OCI-M2 (cell line): ENCODE measurements at regions not wholly inside any gene's neighbourhood (a gene's known extent, or its start where the extent isn't known, plus 50 kb on each side); places are given as distances from the start of the nearest gene placed in this dataset.
"Not testable (repeated sequence)": the region's sequence is repeated elsewhere in the genome, so short reads cannot be mapped to it uniquely, and the experiment has no call there.

Source experiments
- DNase-seq: peaks from one replicate; lab custom pipeline; 2025; ENCODE audit not compliant: unreplicated experiment; lab: John Stamatoyannopoulos, UW

GRCh38 chr10:57699944-57700343, 567.8 kb downstream of the IPMK start:
- no peak for DNase-seq

- no peak for DNase-seq
Measured at GRCh38 chr10:57696641-57697040, 571.1 kb downstream of the IPMK start.

- DNase-seq, result no peak
Measured at GRCh38 chr10:57694956-57695608, 572.6 kb downstream of the IPMK start.

DNA sequence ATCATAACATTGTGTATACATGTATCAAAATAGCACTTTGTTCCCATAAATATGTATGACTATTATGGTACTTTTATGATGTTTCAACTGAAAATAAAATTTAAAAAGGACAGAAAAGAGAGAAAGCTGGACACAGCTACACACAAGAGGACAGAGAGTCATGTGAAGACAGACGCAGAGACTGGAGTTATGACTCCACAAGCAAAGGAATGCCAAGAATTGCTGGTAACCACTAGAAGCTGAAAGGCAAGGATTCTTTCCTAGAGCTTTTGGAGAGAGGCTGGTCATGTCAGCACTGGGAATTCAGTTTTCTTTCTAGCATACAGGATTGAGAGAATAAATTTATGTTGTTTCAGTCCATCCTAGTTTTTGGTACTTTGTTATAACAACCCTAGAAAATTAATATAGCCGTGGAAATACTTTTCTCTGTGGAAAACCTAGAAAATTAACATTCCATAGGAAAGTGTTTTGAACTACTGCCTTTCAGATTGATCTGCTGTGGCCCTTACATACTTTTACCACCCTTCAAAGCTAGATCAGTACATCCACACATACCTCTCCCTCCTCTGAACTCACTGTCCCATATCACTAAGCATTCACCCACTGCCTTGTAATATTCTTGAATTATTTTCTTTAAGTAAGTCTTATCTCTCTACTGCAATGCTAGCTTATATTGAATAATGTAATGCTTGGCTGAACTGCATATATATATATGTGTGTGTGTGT, 575.3 kb downstream of the IPMK start:
- DNase-seq, result no peak

GRCh38 chr10:57689596-57690297, 577.9 kb downstream of the IPMK start:
- no peak for DNase-seq

DNA sequence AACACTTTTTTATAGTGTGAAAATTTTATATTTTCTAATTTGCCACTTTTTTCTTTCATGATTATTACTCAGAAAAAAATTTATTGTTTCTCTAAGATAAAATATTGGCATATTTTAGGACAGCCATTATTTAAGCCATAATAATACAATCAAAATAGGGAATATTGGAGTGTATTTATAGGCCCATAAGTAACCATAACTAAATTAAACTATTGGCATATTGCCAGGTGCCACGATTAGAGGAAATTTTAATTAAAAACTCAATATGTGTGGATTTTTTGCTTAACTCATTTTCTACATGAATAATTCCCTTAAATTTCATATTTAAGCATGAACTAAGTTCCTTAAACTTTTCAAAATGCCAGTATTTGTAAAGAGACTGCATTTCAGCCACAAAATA, 587.8 kb downstream of the IPMK start:
- DNase-seq, result no peak

DNA sequence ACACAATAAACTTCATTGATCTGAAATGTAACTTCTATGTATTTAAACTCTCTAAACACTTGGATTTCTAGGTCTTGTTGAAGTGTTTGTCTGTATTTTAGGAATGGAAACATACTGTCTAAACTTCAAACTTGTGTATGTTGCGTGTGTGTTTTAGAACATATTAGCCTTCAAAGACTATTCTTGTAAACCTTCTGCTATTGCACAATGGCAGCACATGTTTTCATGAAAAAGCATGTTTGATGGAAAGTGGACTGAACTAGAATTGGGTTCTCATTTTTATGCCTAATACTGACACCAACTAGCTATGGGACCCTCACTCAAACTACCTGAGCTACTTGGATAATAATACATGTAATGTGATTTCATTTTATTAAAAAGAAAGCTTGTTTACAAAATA, 592.6 kb downstream of the IPMK start:
- no peak for DNase-seq

DNA sequence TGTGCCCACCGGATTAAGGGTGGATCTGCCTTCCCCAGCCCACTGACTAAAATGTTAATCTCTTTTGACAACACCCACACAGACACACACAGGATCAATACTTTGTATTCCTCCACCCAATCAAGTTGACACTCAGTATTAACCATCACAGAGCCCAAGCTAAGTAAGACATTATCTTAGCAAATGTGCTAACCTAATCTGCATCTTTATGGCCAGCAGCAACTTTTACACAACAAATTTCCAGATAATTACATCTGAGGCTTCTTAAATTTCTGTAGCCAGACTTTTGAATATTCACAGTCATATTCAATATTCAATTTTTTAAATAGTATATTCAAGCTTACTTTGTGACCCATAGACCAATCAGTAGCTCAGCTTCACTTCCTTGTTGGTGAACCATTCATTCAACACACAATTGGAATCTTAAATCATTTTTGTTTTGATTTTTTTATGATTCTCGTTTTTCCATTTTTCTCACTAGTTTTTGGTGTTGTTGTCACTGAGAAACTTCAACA, 594.2 kb downstream of the IPMK start:
- no peak for DNase-seq

DNA sequence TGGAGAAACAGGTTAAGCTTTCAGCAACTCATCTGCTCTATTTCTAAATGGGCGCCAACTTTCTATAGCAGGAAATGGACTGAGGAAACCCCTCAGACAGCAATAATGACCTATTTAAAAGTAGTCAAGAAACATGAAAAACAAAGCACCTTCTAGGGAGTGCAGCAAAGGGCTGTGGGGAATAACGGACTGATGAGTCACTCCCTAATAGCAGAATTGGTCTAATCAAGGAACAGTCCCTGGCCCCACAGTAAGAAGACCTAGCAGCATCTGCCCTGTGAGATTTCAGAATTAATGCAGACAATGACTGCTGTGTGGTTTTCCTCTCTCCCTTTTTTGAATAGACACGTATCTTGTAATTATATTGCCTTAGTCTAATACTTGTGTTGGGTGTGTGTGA, 602.9 kb downstream of the IPMK start:
- no peak for DNase-seq

DNA sequence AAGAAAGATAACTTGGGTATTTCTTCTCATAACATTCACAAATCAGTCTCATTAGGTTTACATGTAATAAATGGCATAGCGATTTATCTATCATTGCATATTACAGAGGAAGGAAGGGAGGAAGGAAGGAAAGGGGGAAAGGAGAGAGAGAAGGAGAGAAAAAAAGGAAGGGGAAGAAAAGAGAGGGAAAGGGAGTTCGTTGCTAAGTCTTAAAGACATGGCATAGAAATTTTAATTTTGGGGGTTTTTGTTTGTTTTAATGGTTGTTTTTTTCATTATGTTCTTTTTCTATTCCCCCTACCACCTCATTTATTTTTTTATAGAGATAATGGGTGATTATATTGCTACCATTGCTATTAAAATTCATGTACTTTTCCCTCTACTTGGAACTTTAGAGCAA, 604.3 kb downstream of the IPMK start:
- DNase-seq, result no peak

GRCh38 chr10:57661206-57661605, 606.5 kb downstream of the IPMK start:
- no peak for DNase-seq

DNA sequence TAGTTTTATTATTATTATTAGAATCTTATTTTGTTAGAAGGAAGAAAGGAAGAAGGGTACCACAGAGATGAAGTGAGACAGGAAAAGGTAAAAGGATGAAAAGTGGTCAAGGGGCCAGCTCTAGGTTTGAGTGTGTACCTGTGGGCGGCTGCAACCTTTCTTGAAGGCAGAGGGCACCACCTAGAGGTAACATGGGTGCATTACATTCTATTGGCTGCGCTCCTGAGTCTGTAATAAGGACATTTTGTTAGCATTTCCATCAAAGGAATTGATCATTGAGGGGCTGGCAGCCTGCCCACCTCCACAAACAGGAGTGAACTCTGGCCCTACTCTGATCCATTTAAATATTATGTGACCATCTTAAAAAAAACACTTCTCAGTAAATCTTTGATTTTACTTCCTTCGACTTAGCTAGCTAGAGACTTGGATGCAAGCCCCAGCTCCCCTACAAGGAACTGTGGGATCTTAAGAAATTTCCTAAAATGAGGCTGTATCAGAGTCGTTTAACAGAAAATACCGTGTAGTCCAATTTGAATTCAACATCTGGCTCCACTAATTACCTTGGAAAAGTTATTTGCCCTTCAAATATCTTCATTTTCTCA, 610.4 kb downstream of the IPMK start:
- no peak for DNase-seq

- no peak for DNase-seq
Measured at GRCh38 chr10:57654856-57655255, 612.8 kb downstream of the IPMK start.

GRCh38 chr10:57645108-57645507, 622.6 kb downstream of the IPMK start:
- DNase-seq, result not testable (repeated sequence)

DNA sequence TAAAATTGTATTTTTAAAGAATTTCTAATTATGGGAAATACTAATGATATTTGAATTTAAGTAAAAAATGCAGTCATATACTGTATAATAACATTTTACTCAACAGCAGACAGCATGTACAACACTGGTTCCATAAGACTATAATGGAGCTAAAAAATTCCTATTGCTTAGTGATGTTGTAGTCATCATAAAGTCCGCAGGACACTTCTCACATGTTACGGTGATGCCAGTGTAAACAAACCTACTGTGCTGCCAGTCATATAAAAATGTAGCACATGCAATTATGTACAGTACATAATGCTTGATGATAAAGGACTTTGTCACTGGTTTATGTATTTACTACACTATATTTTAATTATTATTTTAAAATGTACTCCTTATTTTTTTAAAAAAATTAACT, 629.3 kb downstream of the IPMK start:
- DNase-seq, result no peak

DNA sequence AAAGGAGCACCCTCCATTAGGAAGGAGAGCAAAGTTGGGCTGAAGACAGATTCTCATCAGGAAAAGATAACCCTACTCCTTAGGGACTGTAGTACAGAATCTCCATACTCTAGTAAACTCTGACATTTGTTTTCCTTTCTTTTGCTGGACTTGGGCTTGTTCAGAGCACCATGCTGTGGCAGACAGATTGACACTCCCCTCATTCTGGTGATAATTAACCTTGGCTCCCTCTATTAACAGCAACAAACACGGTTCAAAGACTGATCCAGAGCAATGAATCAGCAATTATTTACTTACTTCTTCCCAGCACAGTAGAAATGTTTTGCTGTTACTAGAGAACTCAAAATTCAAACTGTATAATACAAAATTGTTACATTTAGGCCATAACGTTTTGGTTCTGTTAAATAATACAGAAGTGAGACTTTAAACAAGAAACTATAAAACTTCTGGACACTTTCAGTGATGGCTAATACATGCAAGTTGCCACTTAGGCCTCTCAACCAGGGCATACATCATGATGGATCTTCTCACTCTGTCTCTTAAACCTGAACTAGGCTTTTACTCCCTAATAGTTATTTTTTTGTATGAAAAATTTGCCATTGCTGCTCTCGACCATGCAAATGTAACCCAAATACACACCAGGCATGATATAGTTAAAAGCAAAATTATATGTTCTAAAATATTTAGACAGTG, 639.0 kb downstream of the IPMK start:
- no peak for DNase-seq

GRCh38 chr10:57627642-57628178, 640.0 kb downstream of the IPMK start:
- no peak for DNase-seq

DNA sequence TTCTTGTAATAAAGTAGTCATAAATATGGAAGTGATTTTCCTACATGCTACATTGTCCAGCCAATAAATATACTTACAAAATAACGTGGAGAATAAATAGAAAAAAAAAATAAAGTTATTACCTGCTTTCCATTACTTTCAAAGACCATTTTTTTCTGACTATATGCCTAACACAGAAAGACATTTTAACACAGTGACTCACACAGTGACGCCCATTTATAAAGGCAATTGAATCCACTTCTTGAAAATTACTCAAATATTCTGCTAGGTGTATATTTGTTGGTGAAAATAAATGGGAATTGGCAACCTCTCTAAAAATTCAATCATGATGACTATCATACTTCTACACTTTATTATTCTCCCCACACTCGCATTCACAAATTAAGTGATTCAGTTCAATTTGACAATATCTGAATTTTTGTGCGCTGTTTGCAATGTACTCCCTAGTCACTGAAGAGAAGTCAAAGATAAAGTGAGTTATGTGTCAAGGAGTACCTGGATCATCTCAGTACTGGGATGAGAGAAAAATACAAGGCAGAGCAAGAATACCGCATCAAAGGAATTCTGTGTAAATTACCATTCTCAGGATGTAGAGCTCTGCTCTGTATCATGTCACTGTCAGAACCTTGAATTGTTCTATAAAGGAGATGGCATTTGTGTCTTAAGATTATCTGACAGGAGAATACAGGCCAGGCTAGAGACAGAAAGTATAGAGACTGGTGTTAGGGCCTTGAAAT, 642.7 kb downstream of the IPMK start:
- no peak for DNase-seq

DNA sequence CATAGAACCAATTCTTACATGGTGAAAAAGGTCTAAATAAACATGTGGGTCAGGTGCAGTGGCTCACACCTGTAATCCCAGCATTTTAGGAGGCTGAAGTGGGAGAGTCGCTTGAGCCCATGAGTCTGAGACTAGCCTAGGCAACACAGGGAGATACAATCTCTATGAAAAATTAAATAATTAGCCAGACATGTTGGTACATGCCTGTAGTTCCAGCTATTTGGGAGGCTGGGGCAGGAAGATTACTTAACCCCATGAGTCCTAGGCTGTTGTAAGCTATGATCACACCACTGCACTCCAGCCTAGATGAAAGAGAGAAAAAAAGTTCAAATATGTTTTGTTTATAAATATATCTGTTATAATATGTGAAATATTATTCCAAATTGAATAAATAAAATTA, 643.6 kb downstream of the IPMK start:
- DNase-seq, result no peak

DNA sequence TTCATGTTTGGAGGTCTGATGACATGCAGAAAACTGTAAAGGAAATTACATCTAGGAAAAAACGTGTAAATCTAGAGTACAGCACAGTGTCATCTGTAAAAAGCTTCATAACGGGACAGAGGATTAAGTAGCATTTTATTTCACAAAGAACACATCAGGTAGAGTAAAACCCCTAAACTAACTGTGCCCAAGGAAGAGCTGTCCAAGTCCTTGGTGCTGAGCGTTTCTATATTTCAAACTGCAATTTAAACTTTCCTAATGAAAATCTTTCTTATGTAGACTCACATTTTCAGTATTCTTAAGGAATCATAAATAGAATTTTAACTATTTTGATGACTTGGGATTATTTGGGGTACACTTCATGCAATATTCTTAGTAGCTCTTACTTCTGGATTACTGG, 646.2 kb downstream of the IPMK start:
- DNase-seq, result no peak
